ENCODE measurements at regions not wholly inside any gene's neighbourhood (a gene's known extent, or its start where the extent isn't known, plus 50 kb on each side); places are given as distances from the start of the nearest gene placed in this dataset.

DNA sequence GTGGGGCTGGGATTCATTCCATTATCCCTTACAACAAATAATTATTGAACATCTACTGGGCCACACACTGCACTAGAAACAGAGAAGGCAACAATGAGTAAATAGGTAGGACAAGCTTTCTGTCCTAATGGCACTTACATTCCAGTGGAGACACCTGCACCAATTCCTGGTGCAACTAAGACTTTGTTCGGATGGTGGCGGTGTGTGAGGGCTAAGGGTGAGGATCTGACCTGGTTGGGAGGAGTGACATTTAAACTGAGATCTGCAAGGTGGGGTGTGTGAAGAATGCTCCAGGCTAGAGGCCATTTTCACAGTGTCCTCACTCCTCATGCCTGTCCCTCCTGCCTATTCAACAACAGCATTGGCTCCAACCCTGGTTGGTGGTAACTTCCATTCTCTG lies 510.0 kb downstream of the XYLT1 start:
- H3K4me3 Mint-ChIP-seq (ENCODE audit: unreplicated experiment), result no peak overlapping the region
- no peaks in the 10 kb centered on the region for H3K36me3 Mint-ChIP-seq (ENCODE audit: insufficient read depth, unreplicated experiment)
- no peak overlapping the region for H3K27ac Mint-ChIP-seq (ENCODE audit: low read depth, unreplicated experiment)
- TF ChIP-seq, protein P1, sequence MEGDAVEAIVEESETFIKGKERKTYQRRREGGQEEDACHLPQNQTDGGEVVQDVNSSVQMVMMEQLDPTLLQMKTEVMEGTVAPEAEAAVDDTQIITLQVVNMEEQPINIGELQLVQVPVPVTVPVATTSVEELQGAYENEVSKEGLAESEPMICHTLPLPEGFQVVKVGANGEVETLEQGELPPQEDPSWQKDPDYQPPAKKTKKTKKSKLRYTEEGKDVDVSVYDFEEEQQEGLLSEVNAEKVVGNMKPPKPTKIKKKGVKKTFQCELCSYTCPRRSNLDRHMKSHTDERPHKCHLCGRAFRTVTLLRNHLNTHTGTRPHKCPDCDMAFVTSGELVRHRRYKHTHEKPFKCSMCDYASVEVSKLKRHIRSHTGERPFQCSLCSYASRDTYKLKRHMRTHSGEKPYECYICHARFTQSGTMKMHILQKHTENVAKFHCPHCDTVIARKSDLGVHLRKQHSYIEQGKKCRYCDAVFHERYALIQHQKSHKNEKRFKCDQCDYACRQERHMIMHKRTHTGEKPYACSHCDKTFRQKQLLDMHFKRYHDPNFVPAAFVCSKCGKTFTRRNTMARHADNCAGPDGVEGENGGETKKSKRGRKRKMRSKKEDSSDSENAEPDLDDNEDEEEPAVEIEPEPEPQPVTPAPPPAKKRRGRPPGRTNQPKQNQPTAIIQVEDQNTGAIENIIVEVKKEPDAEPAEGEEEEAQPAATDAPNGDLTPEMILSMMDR (IDR thresholded peaks at IDR 0.05; ENCODE audit: unreplicated experiment), result no peak
- DNase-seq (ENCODE audit: unreplicated experiment), result no peak
- H3K4me1 Mint-ChIP-seq (ENCODE audit: insufficient read depth, unreplicated experiment), result no peaks in the 10 kb centered on the region
- H3K27me3 Mint-ChIP-seq (ENCODE audit: insufficient read depth, unreplicated experiment), result no peaks in the 10 kb centered on the region
- peaks cover 22% of the 10 kb centered on the region for H3K9me3 Mint-ChIP-seq (ENCODE audit: unreplicated experiment)
- intact Hi-C loops (cut with micrococcal nuclease), result no loop called here
- BruUV-seq (replicated peaks), result no TSS peak
- ChIA-PET CTCF (no interaction called here), POLR2A (no interaction called here)

DNA sequence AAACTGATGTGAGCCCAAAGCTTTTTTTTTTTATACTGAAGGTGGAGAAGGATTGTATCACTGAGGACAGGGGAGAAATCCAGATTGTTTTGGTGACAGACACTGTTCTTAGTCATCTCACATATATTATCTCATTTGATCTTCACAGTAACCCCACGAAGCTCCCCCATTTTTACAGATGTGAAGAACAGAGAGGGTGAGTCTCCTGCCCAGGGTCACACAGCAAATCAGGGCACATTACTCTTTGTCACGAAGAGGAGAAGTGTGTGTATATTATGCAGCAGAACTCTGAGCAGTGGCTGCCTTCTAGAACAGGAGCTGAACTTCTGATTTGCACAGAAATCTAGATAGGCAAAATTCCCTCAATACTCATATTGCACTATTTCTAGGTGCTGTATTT lies 504.3 kb downstream of the XYLT1 start:
- Mint-ChIP-seq H3K27ac (ENCODE audit: low read depth, unreplicated experiment) (no peak overlapping the region), H3K4me1 (ENCODE audit: insufficient read depth, unreplicated experiment) (no peaks in the 10 kb centered on the region), H3K36me3 (ENCODE audit: insufficient read depth, unreplicated experiment) (no peaks in the 10 kb centered on the region), H3K9me3 (ENCODE audit: unreplicated experiment) (peaks cover 38% of the 10 kb centered on the region), H3K27me3 (ENCODE audit: insufficient read depth, unreplicated experiment) (no peaks in the 10 kb centered on the region), H3K4me3 (ENCODE audit: unreplicated experiment) (no peak overlapping the region)
- ChIA-PET CTCF (no interaction called here), POLR2A (no interaction called here)
- DNase-seq (ENCODE audit: unreplicated experiment), result no peak
- no TSS peak for BruUV-seq (replicated peaks)
- intact Hi-C loops (cut with micrococcal nuclease), result no loop called here
- TF ChIP-seq, protein P1 (IDR thresholded peaks at IDR 0.05; ENCODE audit: unreplicated experiment), result no peak

DNA sequence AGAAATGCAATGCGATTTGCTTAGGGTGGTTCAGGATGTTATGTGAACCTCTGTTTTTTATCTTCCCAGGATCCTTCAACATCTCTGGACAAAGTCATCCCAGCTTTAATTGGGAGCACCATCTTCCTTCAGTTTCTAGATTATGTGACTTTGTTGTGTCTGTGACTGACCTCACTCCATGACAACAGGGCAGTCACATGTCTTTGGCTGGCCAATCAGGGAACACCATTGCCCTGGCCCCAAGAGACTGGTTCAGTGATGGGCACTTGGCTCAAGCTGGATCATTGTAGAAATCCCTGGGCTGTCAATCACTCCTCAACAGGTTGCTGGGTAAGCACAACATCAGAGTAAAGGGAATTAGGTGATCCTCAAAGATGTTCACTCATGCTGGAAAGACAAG lies 499.7 kb downstream of the XYLT1 start:
- Mint-ChIP-seq H3K36me3 (ENCODE audit: insufficient read depth, unreplicated experiment) (peaks cover 4% of the 10 kb centered on the region), H3K27ac (ENCODE audit: low read depth, unreplicated experiment) (no peak overlapping the region), H3K4me3 (ENCODE audit: unreplicated experiment) (no peak overlapping the region), H3K9me3 (ENCODE audit: unreplicated experiment) (peaks cover 22% of the 10 kb centered on the region), H3K4me1 (ENCODE audit: insufficient read depth, unreplicated experiment) (no peaks in the 10 kb centered on the region), H3K27me3 (ENCODE audit: insufficient read depth, unreplicated experiment) (no peaks in the 10 kb centered on the region)
- BruUV-seq (replicated peaks), result no TSS peak
- no peak for DNase-seq (ENCODE audit: unreplicated experiment)
- ChIA-PET CTCF (no interaction called here), POLR2A (no interaction called here)
- TF ChIP-seq, protein P1 (IDR thresholded peaks at IDR 0.05; ENCODE audit: unreplicated experiment), result no peak
- intact Hi-C loops (cut with micrococcal nuclease), result no loop called here

DNA sequence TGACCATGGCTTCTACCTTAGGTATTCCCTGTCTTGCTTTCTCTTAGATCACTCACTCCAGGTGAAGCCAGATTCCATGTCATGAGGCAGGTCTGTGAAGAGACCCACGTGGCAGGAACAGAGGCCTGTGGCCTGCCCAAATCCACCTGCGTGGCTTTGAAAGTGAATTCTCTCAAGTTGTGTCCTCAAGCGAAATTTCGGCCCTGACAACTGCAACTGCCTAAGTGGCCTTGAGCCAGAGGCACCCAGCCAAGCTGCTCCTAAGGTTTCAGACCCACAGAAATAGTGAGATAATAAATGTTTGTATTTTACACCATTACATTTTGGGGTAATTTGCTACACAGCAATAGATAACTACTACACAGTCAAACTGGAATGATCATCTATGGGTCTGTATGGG lies 497.9 kb downstream of the XYLT1 start:
- Mint-ChIP-seq H3K36me3 (ENCODE audit: insufficient read depth, unreplicated experiment) (peaks cover 4% of the 10 kb centered on the region), H3K27me3 (ENCODE audit: insufficient read depth, unreplicated experiment) (no peaks in the 10 kb centered on the region), H3K4me1 (ENCODE audit: insufficient read depth, unreplicated experiment) (no peaks in the 10 kb centered on the region), H3K4me3 (ENCODE audit: unreplicated experiment) (no peak overlapping the region), H3K27ac (ENCODE audit: low read depth, unreplicated experiment) (no peak overlapping the region), H3K9me3 (ENCODE audit: unreplicated experiment) (peaks cover 21% of the 10 kb centered on the region)
- BruUV-seq (replicated peaks), result no TSS peak
- no peak for DNase-seq (ENCODE audit: unreplicated experiment)
- ChIA-PET CTCF (no interaction called here), POLR2A (no interaction called here)
- intact Hi-C loops (cut with micrococcal nuclease), result no loop called here
- TF ChIP-seq, protein P1 (IDR thresholded peaks at IDR 0.05; ENCODE audit: unreplicated experiment), result no peak

Measured in MCF 10A (cell line).